NCI-H748 treated with DMSO at 0.1 percent for 48 hours (cell line): ENCODE measurements at regions not wholly inside any gene's neighbourhood (a gene's known extent, or its start where the extent isn't known, plus 50 kb on each side); places are given as distances from the start of the nearest gene placed in this dataset.
"Not testable (repeated sequence)": the region's sequence is repeated elsewhere in the genome, so short reads cannot be mapped to it uniquely, and the experiment has no call there.

Experiments
- DNase-seq: peaks from one replicate; lab custom pipeline; 2025; lab: John Stamatoyannopoulos, UW

GRCh38 chr4:102210806-102211205 lies 134.5 kb downstream of the SLC39A8 start:
- not testable (repeated sequence) for DNase-seq

DNA sequence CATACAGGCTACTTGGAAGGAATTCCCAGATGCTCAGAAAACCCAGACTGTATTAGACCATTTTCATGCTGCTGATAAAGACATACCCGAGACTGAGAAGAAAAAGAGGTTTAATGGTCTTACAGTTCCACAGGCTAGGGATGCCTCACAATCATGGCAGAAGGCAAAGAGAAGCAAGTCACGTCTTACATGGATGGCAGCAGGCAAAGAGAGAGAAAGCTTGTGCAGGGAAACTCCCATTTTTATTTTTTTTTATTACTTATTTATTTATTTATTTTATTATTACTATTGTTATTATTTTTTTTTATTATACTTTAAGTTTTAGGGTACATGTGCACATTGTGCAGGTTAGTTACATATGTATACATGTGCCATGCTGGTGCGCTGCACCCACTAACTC lies 140.6 kb downstream of the SLC39A8 start:
- not testable (repeated sequence) for DNase-seq

GRCh38 chr4:102196221-102196620 lies 149.1 kb downstream of the SLC39A8 start:
- DNase-seq = no peak

GRCh38 chr4:102193145-102193544 lies 152.1 kb downstream of the SLC39A8 start:
- no peak for DNase-seq

GRCh38 chr4:102180046-102180445 lies 165.2 kb downstream of the SLC39A8 start:
- no peak for DNase-seq

DNA sequence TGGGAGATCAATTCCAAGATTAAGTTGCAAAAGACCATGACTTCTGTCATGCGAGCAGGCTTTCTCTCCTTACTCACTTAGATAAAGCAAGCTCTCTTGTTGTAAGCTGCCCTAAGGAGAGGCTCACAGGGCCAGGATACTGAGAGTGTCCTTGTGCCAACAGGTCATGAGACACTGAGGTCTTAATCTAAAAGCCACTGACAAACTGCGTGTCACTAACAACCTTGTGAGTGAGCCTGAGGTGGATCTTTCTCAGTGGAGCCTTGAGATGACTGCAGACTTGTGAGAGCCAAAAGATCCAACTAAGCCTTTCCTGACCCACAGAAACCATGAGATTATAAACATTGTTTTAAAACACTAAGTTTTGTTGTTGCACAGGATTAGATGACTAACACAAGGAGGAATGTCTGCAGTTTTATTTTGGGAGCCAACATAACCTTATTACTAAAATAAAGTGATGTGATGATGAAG lies 170.5 kb downstream of the SLC39A8 start:
- no peak for DNase-seq

GRCh38 chr4:102172341-102172740 lies 172.9 kb downstream of the SLC39A8 start:
- DNase-seq = no peak

- DNase-seq = no peak
Measured at GRCh38 chr4:102170910-102171309, 174.4 kb downstream of the SLC39A8 start.

GRCh38 chr4:102169345-102169744 lies 175.9 kb downstream of the SLC39A8 start:
- DNase-seq = peak; percentile 23

GRCh38 chr4:102168580-102168979 lies 176.7 kb downstream of the SLC39A8 start:
- no peak for DNase-seq

- DNase-seq = no peak
Measured at GRCh38 chr4:102165584-102165983, 179.7 kb downstream of the SLC39A8 start.

GRCh38 chr4:102163404-102164140 lies 181.7 kb downstream of the SLC39A8 start:
- DNase-seq = no peak

DNA sequence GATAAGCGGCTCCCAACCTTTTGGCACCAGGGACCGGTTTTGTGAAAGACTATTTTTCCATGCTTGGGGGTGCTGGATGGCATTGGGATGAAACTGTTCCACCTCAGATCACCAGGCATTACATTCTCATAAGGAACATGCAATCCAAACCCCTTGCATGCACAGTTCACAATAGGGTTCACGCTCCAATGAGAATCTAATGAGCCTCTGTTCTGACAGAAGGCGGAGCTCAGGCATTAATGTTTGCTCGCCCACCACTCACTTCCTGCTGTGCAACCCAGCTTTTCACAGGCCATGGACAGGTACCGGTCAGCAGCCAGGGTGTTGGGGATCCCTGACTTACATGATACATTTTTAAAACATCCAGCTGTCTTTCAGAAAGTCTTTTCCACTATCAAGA lies 187.3 kb downstream of the SLC39A8 start:
- no peak for DNase-seq

DNA sequence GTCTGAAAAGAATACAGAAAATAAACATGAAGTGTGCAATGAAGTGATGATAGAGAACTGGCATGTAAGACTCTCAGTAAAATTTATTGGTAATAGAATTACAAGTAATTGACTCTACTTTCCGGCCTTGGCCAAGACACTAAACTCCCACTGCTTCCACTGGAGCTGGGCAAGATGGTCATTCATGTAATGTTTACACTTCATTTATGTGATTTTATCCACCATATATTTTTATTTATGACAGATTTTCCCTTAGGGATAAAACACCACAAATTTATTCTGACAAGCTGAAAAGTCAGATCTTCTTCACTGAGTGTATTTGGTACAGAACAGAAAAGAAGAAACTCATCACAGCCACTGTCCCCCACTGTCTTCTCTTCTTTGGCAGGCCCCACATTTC lies 191.9 kb downstream of the SLC39A8 start:
- no peak for DNase-seq

DNA sequence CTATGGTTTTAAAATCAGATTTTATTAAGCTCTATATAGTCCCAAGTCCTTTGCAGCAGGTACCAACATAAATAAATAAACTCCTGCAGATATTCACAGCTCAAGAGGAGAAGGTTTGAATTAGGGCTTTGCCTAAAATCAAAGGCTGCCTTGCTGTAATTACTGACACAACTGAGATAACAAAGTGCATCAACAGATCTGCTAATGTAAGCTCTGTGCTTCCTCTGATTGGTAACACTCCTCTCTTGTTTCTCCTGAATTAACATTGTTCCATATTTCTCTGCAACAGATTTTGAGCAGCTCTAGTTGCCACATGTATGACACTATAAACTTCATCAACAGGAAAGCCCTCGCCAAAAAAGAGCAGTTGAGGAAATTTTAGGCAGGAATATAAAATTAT lies 193.6 kb downstream of the SLC39A8 start:
- DNase-seq = no peak

GRCh38 chr4:102143433-102143832 lies 201.8 kb downstream of the SLC39A8 start:
- DNase-seq = no peak

- no peak for DNase-seq
Measured at GRCh38 chr4:102141842-102142241, 203.4 kb downstream of the SLC39A8 start.

DNA sequence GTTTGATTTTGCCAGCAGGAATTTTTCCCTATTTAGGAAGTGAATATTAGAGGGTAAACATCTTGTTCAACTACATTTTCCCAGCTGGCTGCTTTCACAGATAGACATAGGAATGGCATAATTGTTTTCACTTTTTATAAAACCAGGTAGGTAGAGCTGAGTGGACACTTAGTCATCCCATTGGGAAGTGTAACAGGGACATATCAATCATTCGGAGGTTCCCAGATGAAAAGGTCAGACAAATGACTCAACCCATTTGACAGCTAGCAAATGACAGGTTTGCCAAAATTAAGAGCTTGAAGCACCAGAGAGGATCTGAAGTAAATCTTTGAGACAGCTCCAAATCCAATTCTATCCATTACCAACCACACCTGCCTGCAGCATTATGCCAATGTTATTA lies 205.3 kb downstream of the SLC39A8 start:
- DNase-seq = no peak

DNA sequence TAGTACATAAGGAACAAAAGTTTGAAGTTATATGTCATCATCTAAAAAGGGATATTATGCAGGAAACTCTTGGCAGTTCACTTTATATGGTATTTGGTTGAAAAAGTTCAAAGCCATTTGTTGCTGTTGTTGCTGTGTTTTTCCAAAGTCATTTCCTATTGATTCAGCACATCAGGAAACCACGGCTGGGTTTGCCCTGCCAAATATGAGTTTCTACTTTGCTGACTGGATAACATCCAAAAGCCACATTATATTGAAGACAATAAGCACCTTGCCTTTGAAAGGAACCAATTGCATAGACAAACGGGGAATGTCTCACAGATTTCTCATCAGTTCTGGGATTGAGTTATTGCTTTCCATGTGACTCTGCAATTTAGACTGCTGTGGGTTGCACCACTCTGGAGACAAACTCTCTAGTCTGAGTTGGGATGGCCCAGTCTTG lies 206.1 kb downstream of the SLC39A8 start:
- no peak for DNase-seq

DNA sequence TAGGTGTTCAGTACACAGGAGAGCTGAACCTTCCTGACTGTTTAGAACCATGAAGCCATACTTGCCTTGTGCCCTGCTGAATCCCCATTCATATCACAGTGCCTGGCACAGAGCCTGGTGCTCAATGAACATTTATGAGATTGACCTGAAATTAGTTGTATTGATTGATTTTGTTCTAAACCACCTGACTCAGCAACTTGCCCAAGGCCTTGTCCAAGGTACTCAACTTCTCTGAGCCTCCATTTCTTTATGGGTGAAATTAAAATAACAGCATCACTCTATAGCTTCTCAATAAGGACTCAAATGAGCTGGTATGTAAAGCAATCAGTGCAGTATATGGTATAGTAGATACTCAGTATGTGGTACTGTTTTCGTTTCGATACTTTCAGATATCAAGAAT lies 208.1 kb downstream of the SLC39A8 start:
- DNase-seq = no peak

- DNase-seq = no peak
Measured at GRCh38 chr4:102129810-102130209, 215.5 kb downstream of the SLC39A8 start.
